ENCODE measurements at regions not wholly inside any gene's neighbourhood (a gene's known extent, or its start where the extent isn't known, plus 50 kb on each side); places are given as distances from the start of the nearest gene placed in this dataset.
"Not testable (repeated sequence)": the region's sequence is repeated elsewhere in the genome, so short reads cannot be mapped to it uniquely, and the experiment has no call there.

GRCh38 chr12:23359975-23360701 is 589.3 kb downstream of the SOX5 start:
- no peak for TF ChIP-seq CTCF (IDR thresholded peaks at IDR 0.05; ENCODE audit: low read depth, low read length, missing control alignments)
- no peak overlapping the region for H3K4me3 ChIP-seq (ENCODE audit: low read depth, low read length)
- DNase-seq (ENCODE audit: low read depth), result no peak

GRCh38 chr12:23361971-23362370 is 587.5 kb downstream of the SOX5 start:
- no peak overlapping the region for H3K4me3 ChIP-seq (ENCODE audit: low read depth, low read length)
- no peak for DNase-seq (ENCODE audit: low read depth)
- peak; percentile 27 for TF ChIP-seq CTCF (IDR thresholded peaks at IDR 0.05; ENCODE audit: low read depth, low read length, missing control alignments)

GRCh38 chr12:23368590-23368989 is 580.9 kb downstream of the SOX5 start:
- H3K4me3 ChIP-seq (ENCODE audit: low read depth, low read length), result no peak overlapping the region
- no peak for DNase-seq (ENCODE audit: low read depth)
- TF ChIP-seq CTCF (IDR thresholded peaks at IDR 0.05; ENCODE audit: low read depth, low read length, missing control alignments), result no peak

GRCh38 chr12:23375621-23376020 is 573.8 kb downstream of the SOX5 start:
- no peak for DNase-seq (ENCODE audit: low read depth)
- no peak for TF ChIP-seq CTCF (IDR thresholded peaks at IDR 0.05; ENCODE audit: low read depth, low read length, missing control alignments)
- H3K4me3 ChIP-seq (ENCODE audit: low read depth, low read length), result no peak overlapping the region

GRCh38 chr12:23376238-23376637 is 573.2 kb downstream of the SOX5 start:
- H3K4me3 ChIP-seq (ENCODE audit: low read depth, low read length), result no peak overlapping the region
- no peak for TF ChIP-seq CTCF (IDR thresholded peaks at IDR 0.05; ENCODE audit: low read depth, low read length, missing control alignments)
- no peak for DNase-seq (ENCODE audit: low read depth)

GRCh38 chr12:23380419-23381100 is 568.9 kb downstream of the SOX5 start:
- DNase-seq (ENCODE audit: low read depth), result no peak
- TF ChIP-seq CTCF (IDR thresholded peaks at IDR 0.05; ENCODE audit: low read depth, low read length, missing control alignments), result no peak
- no peak overlapping the region for H3K4me3 ChIP-seq (ENCODE audit: low read depth, low read length)

GRCh38 chr12:23388898-23389297 is 560.6 kb downstream of the SOX5 start:
- not testable (repeated sequence) for H3K4me3 ChIP-seq (ENCODE audit: low read depth, low read length); DNase-seq (ENCODE audit: low read depth)

- not testable (repeated sequence) for H3K4me3 ChIP-seq (ENCODE audit: low read depth, low read length); DNase-seq (ENCODE audit: low read depth)
Measured at GRCh38 chr12:23389315-23389714, 560.2 kb downstream of the SOX5 start.
